Skin of body (tissue), 1 donor: ENCODE measurements at regions not wholly inside any gene's neighbourhood (a gene's known extent, or its start where the extent isn't known, plus 50 kb on each side); places are given as distances from the start of the nearest gene placed in this dataset.
A peak's percentile ranks its signal among the peaks of the same experiment; 100 is the strongest.

Experiments
- DNase-seq: peaks from one replicate; lab custom pipeline; 2025; lab: John Stamatoyannopoulos, UW

DNA sequence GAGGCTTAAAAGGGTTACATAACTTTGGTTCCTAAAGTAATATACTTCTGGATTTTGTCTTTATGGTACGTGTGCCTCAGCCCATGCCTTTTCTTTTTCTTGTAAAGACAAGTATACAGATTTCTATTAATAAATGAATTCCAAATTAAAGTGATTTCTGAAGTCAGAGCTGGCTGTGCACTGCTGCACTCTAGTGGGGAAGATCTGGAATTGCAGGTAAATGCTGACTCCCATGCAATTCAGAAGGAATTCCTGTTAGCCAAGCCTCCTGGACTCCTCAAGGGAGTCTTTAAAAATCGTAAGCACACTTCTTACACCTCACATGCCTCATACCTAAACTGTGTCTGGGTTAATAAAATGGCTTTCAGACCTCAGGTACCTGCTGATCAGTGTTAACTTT lies 118.4 kb upstream of the SLC7A1 start:
- DNase-seq: no peak

DNA sequence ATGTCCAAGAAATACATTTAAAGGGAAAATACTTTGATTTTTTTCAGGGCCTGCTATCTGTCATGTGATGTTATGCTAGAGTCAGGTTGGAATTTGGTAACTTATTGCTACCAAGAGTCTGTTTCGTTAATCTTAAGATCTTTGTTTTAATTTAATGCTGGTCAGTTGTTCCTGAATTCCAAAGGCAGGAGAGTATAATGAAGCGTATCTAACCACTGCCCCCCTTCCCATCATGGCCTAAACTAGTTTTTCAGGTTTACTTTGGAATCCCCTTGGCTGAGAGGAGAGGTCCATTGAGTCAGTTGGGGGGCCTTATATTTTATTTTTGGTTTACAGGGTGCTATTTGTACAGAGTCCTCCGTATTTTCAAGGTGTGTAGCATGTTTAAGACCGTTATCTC lies 116.3 kb upstream of the SLC7A1 start:
- DNase-seq: no peak

DNA sequence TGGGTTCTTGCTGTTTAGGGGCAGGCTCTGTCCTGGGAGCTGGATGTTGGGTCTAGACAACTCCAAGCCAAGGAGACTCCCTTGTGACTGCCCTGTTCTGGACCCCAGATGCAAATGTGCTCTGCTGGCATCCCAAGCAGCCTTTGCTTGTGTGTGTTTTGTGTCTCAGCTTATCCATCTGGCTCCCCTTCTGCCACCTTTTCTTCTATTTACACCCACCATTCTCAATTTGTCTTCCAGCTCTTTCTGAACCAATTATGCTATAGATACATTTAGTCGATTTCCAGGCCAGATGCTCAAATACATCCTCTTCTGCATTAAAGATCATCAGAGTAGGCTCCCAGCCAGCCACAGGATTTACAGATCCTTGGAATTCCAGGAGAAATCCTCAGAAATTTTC lies 115.0 kb upstream of the SLC7A1 start:
- no peak for DNase-seq

DNA sequence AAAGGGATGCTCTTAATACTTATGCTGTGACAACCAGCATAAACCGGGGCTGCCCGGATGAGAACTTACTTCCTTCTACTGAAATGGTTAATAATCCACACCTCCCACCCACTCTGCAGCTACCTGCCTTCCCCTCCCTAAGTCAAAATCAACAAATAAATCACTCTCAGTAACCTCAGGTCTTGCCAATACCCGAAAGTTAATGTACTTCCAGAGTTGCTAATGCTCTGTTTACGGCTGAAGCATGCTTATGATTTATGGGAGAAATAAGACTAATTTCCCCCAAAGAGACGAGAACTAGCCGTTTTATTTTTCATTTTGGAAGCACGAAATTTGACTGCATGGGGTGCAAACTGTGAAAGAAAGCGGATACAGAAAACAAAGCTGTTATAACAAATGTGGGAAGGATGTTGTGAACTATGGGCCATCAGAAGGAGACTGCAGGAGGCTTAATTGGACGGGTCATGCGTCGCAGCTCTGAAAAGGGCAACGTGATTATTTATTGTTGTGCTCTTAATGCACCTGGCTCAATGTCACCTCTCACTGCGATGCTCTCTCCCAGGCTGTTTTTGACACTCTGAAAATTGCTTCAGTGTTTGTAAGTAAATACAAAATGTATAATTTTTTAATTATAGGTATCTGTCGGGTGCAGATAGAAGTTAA lies 114.0 kb upstream of the SLC7A1 start:
- DNase-seq: no peak

DNA sequence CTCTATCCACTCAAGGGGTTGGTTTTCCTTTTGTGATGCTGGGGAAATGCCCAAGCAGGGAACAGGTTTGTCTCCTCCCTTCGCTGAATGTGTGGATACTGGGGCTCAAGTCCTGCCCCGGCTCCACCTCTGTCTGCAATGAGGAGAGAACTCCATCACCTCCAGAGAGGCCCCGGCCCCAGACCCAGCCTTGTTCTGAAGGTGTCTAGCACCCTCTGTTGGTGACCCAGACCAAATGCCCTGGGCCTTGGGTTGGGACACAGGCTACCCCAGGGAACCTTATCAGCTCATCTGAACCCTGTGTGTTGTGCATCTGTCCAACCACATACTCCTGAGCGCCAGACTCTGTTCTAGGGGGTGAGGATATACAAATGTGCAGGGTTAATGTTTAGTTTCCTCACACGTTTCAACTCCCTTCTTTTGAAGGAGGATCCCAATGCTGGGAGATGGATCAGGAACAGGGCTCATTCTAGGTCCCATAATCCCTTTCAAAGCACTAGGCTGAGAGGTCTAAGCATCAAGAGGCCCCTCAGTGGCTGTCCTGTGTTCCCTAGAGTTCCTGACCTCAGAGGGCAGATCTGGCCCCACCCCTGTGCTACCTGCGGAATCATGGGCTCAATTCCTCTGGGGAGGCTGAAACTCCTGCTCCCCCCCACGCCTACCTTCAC lies 112.5 kb upstream of the SLC7A1 start:
- no peak for DNase-seq

DNA sequence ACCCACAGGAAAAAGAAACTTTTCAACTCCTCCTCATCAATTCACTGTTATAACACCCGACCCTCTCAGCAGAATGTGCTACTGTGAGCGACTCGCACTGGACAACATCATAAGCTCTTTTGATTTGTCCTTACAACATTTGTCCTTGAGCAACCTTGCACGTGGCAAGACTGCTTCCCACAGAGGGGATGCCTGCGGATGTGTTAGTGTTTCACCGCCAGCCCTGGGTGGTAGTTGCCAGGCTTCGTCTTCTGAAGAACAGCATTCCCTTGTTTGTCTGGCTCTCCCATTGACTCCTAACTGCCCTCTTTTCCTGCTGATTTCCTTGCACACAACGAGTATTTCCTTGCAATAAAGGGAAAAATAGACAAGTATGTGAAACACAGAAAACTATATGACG lies 111.4 kb upstream of the SLC7A1 start:
- no peak for DNase-seq

DNA sequence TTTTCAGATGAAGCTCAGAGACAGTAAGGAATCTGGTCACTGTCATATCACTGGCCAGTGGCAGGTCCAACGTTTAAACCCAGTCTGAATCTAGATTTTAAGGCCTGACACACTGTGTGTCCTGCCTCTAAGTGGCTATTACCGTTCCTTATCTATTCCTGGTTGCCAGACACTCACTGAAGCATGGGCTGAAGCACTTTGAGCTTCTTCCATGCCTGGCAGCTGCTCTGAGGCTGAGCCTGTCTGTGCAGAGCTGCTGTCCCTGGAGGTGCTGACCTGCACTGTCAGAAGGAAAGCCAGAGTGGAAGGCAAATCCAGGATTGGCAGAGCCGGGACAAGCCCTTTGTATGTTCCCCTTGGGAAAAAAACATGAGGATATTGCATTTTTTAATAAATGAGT lies 109.2 kb upstream of the SLC7A1 start:
- no peak for DNase-seq

DNA sequence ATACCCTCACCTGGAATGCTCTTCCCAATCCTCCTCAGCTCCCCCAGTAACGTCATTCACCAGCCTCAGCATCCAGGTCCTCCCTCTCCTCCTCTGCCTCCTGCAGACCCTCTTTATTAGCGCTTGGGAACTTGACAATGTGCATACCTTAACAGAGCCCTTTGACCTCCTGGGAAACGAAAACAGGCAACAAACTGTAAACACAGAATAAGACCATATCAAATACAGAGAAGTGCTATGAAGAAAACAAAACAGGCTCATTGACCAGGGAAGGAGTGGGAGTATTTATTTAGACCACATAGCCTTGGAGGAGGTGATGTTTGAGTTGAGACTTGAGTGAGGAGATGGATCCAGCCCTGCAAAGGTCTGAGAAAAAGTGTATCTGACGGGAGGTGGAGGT lies 107.9 kb upstream of the SLC7A1 start:
- DNase-seq: no peak

DNA sequence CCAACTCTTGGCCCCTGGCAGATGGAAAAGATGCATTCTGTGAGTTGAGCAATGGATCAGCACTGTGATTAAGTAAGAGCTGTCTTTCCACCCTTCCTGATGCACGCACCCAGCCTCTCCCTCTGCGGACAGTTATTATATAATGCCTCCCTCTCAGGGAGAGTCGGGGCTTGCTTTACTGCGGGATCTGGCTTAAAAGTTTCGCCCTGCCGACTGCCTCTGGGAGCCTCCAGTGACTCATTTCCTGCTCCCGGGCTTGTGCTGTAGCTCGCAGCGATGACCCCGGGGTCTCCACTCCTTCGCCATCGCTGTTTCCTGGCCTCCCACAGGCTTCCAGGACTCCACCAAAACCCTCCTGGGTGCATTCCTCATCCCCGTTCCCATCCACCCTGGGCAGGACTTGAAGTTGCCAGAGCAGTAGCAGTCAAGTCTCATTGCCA lies 107.4 kb upstream of the SLC7A1 start:
- DNase-seq: peak; percentile 29

DNA sequence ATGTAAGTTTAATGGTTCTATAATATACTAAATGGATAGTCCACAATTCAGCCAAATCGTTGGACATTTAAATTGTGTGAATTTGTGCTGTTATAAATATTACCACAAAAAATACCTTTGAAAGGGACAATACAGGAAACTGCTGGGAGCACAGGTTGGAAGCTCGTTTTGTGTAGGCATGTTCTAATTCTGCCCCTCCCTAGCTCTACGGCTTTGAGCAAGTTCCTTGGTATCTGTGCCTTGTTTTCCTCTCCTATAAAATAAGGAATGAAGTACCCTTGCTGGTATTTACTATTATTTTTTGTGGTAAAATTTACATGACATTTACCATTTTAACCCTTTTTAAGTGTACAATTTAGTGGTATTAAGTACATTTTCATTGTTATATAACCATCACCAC lies 102.6 kb upstream of the SLC7A1 start:
- no peak for DNase-seq

DNA sequence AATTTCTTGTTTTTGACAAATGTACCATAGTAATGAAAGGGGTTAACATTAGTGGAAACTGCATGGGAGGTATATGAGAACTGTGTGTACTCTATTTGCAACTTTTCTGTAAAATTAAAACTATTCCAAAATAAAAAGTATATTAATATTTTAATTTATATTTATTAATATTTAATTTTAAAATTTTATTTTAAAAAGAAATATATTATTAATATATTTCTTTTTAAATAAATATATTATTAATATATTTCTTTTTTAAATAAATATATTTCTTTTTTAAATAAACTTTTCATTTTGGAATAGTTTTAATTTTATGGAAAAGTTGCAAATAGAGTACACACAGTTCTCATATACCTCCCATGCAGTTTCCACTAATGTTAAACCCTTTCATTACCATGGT lies 101.1 kb upstream of the SLC7A1 start:
- DNase-seq: no peak

DNA sequence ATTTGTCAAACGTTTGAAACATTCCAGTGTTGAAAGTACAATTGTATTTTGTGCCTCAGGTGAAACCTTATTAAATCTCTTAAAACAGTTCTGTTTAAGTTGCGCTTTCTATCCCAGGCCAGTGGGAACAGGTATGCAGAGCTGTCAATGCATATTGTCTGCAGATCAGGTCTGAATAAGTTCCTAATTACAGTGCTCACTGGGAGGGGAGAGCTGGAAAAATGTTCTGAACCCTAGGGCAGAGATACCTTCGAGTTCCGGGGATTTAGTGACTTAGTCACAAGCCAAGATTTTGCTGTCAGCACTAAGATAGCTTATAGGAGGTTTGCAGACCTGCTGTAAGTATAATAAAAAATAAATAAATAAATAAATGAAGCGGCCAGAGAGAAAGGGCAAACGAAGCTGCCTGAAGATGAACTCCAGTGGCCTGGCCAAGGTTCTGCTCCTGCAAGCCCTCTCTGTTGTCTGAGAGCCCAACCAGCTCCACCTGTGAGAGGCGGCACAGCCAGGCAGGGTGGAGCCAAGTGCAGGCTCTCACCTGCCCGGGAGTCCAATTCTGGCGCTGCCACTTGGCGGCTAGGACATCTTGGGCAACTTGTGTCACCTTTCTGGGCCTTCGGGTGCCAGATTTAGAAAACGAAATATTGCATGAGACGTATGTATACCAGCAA lies 97.9 kb upstream of the SLC7A1 start:
- no peak for DNase-seq

DNA sequence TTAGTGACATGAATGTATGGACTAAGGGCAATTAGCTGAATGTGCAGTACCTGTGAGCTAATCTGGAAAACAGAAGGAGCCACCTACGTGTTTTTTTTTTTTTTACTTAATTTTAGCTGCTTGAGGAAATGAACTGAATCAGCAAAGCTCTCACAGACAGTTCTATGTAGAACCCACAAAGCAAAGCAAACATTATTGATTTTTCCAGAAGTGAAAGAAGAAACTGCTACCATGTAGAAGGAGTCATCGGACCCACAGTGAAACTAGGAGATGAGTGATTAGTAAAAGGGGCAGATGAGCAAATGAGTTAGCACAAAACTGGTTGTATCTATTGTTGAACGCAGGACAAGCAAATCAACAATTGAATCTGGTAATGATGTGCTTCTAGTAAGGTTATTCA lies 94.1 kb upstream of the SLC7A1 start:
- no peak for DNase-seq

DNA sequence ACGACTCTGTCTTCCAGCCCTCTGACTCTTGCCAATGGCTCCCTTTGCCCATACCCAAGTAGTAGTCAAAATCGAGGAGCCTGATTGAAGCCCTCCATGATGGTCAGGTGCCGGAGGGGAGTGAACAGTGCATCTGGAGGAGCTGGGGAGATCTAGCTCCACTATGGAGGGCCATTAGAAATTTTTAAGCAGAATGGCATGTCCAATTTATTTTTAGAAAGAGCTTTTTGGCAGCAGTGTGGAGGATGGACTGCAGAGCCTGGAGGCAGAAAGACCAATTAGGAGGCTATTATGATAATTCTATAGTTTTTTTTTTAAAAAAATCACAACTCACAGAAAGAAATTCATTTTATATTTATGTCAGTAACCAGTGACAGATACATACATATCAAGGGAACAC lies 92.7 kb upstream of the SLC7A1 start:
- no peak for DNase-seq

DNA sequence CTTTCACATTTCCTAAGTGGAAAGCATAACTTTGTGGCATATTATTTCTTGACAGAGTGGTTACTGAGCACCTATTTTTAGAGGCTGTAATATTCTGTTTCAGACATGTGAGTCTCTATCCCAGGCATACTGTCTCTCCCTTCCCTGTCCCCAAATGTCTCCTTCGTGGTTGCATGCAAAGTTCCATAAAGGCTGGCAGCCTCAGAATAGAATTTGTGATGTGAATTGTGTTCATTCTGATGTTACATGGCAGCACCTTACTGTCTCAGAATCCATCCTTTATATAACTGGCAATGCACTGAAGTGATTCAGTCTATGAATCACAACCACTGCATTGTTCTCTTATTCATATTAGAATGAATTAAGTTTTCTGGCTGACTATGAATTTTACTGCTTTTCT lies 89.0 kb upstream of the SLC7A1 start:
- DNase-seq: no peak

DNA sequence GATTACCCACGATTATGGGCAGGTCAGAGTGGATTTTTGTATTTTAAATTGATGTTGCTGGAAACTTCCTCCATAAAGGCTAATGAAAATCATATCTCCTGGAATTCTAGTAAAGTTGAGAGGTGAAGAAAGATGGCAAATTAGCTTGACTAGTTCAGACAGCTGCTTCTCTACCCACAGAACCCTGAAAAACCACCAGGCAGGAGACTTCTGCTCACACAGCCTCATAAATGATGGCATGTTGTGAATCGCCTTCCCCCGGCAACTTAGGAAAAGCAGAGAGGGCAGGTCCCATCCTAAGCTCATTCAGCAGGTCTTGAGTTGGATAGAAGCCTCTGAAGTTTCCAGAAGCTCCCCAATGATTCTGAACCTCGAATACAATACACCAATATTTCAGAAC lies 87.6 kb upstream of the SLC7A1 start:
- DNase-seq: no peak

DNA sequence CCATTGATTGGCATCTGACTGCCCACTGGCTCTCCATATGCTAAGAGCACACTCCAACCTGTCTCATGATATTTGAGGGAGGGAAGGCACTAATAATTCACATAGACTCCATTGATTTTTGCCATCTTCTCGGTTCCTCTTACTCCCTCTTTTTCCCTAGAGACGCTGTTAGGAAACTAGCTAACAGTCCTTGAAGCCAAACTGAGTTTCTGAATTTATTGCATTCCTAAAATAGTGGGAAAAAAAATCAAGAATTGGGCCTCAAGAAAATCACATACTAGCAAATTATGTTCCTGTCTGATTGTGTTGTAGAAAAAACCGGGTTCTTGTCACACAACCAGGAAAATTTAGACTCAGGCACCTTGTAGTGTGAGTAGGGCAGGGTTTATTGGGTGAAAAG lies 86.4 kb upstream of the SLC7A1 start:
- DNase-seq: no peak

DNA sequence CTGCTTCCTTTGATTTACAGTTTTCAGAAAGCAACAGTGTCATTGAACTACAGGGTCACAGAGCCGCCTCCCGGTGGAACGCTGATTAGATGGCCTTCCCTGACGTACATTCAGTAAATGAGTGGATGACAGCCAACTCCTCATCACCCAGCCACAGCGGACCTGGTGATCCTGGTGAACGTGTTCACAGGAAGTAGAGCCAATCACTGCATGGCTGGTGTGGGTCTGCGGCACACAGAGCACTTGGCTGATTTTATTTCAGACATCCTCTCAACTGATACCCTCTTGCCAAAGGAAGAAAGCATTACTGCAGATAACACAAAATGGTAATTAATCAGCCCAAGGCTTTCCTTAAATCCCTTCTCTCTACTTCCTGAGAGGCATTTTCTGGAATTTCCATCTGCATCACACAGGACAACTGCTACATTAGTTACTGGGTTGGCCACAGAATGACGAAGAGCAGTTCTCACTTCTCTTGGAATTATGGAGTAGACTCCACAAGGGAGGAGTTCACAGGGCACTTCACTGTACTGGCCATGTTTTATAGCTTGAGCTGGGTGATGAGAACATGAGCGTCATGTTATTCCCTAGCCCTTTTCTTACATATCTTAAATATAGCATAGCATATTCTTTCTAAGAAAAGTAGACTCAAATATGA lies 84.0 kb upstream of the SLC7A1 start:
- peak; percentile 27 for DNase-seq

DNA sequence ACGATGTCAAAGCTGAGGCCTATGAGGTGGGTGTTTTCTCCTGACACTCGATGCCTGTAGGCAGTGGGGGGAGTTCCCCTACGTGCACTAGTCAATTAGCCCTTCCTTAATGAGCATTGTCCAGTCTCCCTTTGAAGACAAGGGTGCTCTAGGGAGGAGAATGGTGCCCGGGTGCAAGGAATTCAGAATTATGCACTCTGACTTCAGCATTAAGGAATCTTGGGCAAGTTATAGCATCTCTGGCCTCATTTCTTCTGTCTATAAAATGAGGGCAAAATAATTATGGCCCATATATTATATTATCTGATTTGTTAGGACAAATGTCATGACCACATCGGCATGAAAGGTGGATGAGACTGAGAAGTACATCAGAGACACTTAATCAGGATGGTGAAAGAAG lies 82.1 kb upstream of the SLC7A1 start:
- DNase-seq: no peak

DNA sequence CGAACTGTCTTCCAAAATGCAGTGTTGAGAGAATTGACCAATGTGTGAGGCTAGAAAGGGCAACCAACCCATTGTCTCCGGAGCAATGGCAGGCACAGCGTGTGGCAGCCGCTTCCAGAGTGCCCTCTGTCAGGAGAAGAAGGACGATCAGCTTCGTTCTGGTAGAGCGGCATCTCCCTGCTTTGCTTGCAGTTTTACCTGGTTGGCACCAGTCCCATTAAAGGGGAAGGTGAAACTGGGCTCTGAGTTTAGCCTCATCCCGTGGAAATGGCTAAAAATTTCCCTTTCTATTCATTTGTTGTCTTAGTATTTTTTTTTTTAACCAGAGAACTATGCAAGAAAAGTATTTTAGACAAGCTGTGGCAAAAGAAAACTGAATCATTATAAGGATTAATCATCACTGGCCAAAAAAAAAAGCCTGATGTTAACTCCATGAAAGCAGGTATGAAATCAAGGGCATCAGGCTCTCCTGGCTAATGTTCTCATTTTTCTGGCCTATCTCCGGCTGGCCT lies 81.5 kb upstream of the SLC7A1 start:
- no peak for DNase-seq

DNA sequence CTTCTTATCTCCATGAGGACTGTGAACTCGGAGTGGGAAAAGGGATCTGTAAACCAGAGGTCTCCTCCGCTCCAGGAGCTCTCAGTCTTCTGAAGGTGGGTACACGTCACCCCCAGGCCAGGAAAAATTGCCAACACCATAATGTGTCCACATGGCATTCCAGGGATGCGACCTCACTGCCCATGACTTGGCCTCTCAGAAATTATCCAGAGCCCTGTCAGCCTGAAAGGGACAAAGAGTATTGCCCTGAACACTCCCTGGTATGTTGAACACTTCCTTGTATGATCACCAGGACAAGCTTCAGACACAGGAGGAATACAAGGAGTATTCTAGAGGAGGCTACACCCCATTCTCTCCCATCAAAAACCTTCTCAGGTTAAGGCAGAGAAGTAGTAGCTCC lies 81.0 kb upstream of the SLC7A1 start:
- no peak for DNase-seq

DNA sequence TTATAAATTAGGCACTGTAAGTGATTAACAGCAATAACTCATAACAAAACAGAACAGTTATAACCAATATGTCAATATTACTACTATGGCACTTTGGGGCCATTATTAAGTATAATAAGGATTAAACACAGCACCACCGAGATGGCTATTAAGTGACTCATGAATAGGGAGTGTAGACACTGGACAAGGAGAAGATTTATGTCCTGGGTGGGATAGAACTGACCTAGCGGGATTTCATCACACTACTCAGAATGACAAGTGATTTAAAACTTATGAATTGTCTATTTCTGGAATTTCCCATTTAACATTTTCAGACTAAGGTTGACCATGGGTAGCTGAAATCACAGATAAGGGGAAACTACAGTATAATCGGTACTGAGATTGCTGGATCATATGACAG lies 79.0 kb upstream of the SLC7A1 start:
- no peak for DNase-seq
